GM19463 (cell line): ENCODE measurements at regions not wholly inside any gene's neighbourhood (a gene's known extent, or its start where the extent isn't known, plus 50 kb on each side); places are given as distances from the start of the nearest gene placed in this dataset.

Source experiments
- ATAC-seq: cut with Tn5 transposase; IDR thresholded peaks from one replicate; pipeline ENCODE4 v1.9.1; 2021; ENCODE audit warnings: mild to moderate bottlenecking, moderate library complexity; ENCODE audit not compliant: unreplicated experiment

- no peak for ATAC-seq
Observed at GRCh38 chr18:34631093-34631966, 78.8 kb upstream of the DTNA start.

- no peak for ATAC-seq
Observed at GRCh38 chr18:34632321-34632720, 77.8 kb upstream of the DTNA start.

GRCh38 chr18:34633368-34633767 lies 76.7 kb upstream of the DTNA start:
- ATAC-seq = no peak

- no peak for ATAC-seq
Observed at GRCh38 chr18:34637094-34637801, 72.8 kb upstream of the DTNA start.

- no peak for ATAC-seq
Observed at GRCh38 chr18:34639687-34640086, 70.4 kb upstream of the DTNA start.

GRCh38 chr18:34640276-34640675 lies 69.8 kb upstream of the DTNA start:
- ATAC-seq = no peak

GRCh38 chr18:34643989-34644388 lies 66.1 kb upstream of the DTNA start:
- no peak for ATAC-seq

- ATAC-seq = peak; percentile 76
Observed at GRCh38 chr18:34647251-34647650, 62.8 kb upstream of the DTNA start.

- no peak for ATAC-seq
Observed at GRCh38 chr18:34648269-34648985, 61.7 kb upstream of the DTNA start.

GRCh38 chr18:34649080-34649479 lies 61.0 kb upstream of the DTNA start:
- ATAC-seq = no peak

GRCh38 chr18:34650121-34650545 lies 60.0 kb upstream of the DTNA start:
- no peak for ATAC-seq

GRCh38 chr18:34651586-34652369 lies 58.3 kb upstream of the DTNA start:
- no peak for ATAC-seq

GRCh38 chr18:34655131-34655530 lies 55.0 kb upstream of the DTNA start:
- no peak for ATAC-seq

- ATAC-seq = no peak
Observed at GRCh38 chr18:34657860-34658500, 52.1 kb upstream of the DTNA start.

- ATAC-seq = no peak
Observed at GRCh38 chr18:34659579-34660517, 50.2 kb upstream of the DTNA start.
